NCI-H1694 treated with DMSO at 0.1 percent for 48 hours (cell line): ENCODE measurements at regions not wholly inside any gene's neighbourhood (a gene's known extent, or its start where the extent isn't known, plus 50 kb on each side); places are given as distances from the start of the nearest gene placed in this dataset.
"Not testable (repeated sequence)": the region's sequence is repeated elsewhere in the genome, so short reads cannot be mapped to it uniquely, and the experiment has no call there.

Source experiments
- DNase-seq: peaks from one replicate; lab custom pipeline; 2025; lab: John Stamatoyannopoulos, UW

- no peak for DNase-seq
Observed at GRCh38 chr1:198411240-198411639, 129.2 kb downstream of the ATP6V1G3 start.

GRCh38 chr1:198408716-198409115, 131.8 kb downstream of the ATP6V1G3 start:
- no peak for DNase-seq

GRCh38 chr1:198404632-198405031, 135.8 kb downstream of the ATP6V1G3 start:
- DNase-seq = not testable (repeated sequence)

- DNase-seq = no peak
Observed at GRCh38 chr1:198400063-198400462, 140.4 kb downstream of the ATP6V1G3 start.

- no peak for DNase-seq
Observed at GRCh38 chr1:198399452-198399851, 141.0 kb downstream of the ATP6V1G3 start.

GRCh38 chr1:198397208-198397808, 143.2 kb downstream of the ATP6V1G3 start:
- DNase-seq = no peak

- no peak for DNase-seq
Observed at GRCh38 chr1:198391393-198392020, 149.0 kb downstream of the ATP6V1G3 start.

GRCh38 chr1:198387587-198387986, 152.9 kb downstream of the ATP6V1G3 start:
- no peak for DNase-seq

- no peak for DNase-seq
Observed at GRCh38 chr1:198380275-198380674, 160.2 kb downstream of the ATP6V1G3 start.

GRCh38 chr1:198377702-198378101, 162.8 kb downstream of the ATP6V1G3 start:
- DNase-seq = no peak

GRCh38 chr1:198374288-198374687, 166.2 kb downstream of the ATP6V1G3 start:
- DNase-seq = no peak

- no peak for DNase-seq
Observed at GRCh38 chr1:198373376-198373775, 167.1 kb downstream of the ATP6V1G3 start.
